Activated T-cell treated with anti-CD3 and anti-CD28 coated beads, Interleukin-2, amount 50 U/mL, for 1 hour (primary cell): ENCODE measurements at regions not wholly inside any gene's neighbourhood (a gene's known extent, or its start where the extent isn't known, plus 50 kb on each side); places are given as distances from the start of the nearest gene placed in this dataset.
"Not testable (repeated sequence)": the region's sequence is repeated elsewhere in the genome, so short reads cannot be mapped to it uniquely, and the experiment has no call there.

ENCODE experiments used
- DNase-seq: peaks from one replicate; pipeline ENCODE4 v3.0.0-alpha.2; 2020

DNA sequence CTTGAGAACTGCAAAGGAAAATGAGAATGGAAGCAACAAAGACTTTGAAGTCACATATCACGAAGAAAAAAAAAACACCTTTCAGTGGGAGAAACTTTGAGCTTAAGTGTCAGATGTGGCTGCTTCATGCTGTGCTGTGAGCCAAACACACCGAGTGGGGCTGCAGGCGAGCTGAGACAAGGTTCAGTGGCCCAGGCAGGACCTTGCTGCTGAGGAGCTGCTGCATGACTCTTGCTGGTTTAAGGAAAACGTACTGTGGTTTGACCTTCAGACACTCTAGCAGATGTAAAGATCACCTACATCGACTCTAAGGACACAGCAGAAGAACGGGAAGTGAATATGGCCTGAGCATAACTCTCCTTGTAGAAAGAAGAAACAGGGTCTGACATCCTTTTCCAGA, 118.1 kb upstream of the OR4E1 start:
- no peak for DNase-seq

DNA sequence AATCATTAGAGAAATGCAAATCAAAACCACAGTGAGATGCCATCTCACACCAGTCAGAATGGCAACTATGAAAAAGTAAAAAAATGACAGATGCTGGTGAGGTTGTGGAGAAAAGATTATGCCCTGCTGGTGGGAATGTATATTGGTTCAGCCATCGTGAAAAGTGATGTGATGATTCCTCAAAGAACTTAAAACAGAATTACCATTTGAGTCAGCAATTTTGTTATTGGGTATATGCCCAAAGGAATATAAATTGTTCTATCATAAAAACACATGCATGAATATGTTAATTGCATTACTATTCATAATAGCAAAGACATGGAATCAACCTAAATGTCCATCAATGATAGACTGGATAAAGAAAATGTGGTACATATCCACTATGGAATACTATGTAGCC, 115.1 kb upstream of the OR4E1 start:
- not testable (repeated sequence) for DNase-seq

DNA sequence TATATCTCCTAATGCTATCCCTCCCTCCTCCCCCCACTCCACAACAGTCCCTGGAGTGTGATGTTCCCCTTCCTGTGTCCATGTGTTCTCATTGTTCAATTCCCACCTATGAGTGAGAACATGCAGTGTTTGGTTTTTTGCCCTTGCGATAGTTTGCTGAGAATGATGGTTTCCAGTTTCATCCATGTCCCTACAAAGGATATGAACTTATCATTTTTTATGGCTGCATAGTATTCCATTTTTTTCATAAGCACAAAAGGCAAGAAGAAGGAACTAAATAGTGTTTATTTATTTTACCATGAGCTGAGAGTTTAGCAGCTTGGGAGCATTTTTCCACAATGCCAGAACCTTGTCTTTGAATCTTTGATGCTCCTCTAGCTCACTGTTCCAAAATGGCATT, 113.6 kb upstream of the OR4E1 start:
- not testable (repeated sequence) for DNase-seq

DNA sequence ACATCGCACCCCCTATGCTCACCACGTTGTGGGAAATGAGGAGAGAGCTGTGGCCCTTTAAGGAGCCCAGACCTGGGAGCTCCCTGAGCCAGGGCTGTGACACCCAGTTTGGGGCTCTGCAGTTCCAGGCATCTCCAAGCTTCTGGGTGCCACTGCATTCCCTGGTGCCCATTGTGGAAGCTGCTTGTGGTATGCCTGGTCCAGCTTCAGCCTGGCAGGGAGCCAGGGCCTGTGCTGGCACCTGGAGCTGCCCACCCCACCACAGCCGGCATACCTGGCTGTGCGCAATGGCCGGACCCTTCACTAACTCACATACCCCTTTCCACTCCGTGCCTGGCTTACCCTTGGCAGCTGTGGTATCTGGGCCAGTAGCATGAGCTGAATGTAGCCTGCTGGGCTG, 107.9 kb upstream of the OR4E1 start:
- DNase-seq: no peak

DNA sequence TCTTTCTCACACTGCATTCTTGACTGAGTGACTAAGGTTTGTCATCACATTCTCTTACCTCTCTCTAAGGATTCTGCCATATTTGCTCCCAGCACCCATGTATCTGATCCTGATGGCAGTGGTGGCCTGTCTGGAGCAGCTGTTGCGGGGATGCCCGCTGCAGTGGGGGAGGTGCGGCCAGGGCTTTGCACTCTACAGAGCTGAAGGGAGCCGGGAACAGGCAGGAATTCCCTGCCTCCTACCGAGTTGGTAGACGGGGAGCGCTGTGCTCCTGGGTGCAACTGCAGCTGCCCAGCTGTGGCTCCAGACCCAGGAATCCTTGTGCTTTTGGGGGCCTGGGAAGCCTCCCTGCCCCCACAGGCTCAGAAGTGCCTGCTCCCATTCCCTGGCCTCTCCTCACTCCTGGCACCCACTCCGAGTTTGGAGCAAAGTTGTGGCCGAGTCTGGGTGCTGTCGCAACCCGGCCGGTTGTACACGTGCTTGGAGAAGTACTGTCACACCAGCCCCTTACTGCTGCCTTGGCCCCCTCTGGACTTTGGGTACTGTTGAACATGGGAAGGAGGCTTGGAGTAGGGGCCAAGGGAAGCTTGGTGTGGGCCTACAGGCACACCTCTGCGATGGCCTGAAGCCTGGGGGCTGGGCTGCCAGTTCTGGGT, 106.9 kb upstream of the OR4E1 start:
- DNase-seq: no peak

DNA sequence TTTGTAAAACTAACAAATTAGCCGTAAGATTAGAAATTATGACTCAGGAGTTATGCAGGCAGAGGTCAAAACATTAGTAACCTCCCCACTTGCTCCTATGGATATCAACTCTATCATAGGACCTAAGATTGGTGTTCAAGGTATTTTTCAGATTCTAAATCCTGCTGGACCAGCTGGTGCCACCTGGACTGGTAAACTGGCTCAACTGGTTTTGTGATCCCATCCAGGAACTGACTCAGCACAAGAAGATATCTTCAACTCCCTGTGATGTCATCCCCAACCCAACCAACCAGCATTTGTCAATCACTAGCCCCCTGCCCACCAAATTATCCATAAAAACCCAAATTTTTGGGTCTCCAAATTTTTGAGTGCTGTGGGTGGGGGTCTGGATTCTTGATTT, 98.1 kb upstream of the OR4E1 start:
- DNase-seq: no peak

DNA sequence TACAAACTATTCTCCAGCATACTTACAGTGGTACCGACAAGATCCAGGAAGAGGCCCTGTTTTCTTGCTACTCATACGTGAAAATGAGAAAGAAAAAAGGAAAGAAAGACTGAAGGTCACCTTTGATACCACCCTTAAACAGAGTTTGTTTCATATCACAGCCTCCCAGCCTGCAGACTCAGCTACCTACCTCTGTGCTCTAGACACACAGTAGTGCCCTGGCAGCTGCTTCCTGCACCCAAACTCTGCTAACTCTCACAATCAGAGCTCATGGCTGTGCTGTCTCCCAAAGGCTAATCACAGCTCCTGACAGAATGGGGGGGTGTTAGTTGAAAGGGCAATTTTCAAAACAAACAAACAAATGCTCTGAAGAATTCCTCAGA, 95.2 kb upstream of the OR4E1 start:
- DNase-seq: no peak

DNA sequence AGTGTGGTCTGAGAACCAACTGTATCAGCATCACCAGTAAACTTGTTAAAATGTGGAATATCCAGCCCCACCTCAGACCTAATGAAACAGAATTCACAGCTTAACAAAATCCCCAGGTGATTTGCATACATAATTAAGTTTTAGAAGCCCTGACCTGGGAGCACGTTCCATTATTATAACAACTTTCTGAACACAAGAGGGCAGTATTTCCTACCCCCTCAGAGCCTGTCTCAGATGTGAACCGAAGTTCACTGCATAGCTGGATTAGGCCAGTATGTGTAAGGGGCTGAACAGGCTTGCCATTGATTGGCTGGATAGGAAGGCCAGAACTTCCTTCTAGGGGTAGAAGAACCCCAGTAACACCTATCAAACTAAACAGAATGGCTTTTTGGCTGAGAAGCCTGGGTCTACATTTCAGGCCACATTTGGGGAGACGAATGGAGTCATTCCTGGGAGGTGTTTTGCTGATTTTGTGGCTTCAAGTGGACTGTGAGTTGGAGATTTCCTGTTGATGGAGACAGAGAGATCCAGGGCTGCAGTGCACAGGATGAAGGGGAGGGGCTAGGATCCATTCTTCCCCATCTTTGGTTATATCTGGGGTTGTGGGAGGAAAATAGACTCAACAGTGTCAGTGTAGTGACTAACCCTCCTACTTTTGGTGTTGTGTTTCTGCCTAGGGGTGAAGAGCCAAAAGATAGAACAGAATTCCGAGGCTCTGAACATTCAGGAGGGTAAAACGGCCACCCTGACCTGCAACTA, 94.7 kb upstream of the OR4E1 start:
- DNase-seq: no peak

DNA sequence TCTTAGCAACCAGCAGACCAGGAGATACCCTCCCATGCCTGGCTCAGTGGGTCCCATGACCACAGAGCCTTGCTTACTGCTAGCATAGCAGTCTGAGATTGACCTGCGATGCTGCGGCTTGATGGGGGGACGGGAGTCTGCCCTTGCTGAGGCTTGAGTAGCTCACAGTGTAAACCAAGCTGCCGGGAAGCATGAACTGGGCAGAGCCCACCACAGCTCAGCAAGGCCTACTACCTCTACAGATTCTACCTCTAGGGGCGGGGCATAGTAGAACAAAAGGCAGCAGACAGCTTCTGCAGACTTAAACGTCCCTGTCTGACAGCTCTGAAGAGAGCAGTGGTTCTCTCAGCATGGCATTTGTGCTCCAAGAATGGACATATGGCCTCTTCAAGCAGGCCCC, 86.7 kb upstream of the OR4E1 start:
- not testable (repeated sequence) for DNase-seq

DNA sequence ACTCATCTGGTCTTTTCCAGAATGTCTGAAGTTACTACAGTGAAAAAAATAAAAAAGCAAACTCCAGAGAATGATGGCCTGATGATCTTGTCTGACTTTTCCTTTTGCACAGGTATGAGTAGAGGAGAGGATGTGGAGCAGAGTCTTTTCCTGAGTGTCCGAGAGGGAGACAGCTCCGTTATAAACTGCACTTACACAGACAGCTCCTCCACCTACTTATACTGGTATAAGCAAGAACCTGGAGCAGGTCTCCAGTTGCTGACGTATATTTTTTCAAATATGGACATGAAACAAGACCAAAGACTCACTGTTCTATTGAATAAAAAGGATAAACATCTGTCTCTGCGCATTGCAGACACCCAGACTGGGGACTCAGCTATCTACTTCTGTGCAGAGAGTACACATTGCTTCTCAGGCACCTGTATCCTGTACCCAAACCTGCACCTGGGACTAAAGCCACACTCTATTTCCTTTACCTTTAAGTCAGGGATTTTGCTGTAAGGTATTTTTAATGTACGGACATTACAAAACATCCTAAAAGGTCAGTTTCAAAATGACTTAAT, 75.8 kb upstream of the OR4E1 start:
- no peak for DNase-seq

DNA sequence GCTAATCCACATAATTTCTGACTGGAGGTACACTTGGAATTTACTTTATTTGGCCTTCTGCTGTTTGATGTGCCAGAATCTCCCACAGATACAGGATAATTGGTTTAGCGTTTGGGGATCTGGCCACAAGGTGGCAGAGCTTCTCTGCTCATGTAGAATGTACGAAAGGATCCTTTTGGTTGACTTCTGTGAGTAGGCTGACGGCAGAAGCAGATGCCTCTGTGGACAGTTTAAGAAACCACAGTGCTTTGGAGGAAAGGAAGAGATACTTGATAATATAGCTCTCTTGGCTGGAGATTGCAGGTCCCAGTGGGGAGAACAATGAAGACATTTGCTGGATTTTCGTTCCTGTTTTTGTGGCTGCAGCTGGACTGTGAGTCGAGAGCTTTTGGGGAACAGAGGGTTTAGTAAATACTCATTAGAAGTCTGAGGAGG, 75.3 kb upstream of the OR4E1 start:
- peak; percentile 52 for DNase-seq

DNA sequence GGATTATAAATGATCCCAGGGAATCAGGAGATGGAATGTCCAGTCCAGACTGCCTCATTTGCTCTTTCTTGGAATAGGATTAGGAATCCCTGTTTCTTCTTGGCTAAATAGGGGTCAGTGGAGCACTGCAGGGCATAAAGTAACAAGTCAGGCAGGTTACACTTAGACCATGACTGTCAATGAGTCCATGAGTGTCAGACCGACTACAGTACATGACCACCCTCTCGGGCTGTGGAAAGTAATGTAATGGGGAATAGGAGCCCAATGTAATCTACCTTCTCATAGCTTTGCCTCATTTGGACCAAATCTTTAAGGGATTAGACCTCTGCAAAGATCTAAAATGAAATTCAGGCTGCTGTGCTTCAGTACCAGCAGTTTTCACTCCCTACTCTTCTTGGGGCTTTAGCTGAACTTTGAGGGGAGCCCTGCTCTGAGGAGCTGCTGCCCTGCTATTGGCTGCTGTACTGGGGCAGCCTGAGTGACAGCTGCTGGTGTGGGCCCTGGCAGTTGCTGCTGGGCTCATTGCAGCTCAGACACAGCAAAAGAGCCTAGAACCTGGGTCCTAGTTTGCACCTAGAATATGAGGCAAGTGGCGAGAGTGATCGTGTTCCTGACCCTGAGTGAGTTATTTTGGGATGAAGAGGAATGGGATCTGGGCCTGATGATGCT, 62.2 kb upstream of the OR4E1 start:
- DNase-seq: no peak

DNA sequence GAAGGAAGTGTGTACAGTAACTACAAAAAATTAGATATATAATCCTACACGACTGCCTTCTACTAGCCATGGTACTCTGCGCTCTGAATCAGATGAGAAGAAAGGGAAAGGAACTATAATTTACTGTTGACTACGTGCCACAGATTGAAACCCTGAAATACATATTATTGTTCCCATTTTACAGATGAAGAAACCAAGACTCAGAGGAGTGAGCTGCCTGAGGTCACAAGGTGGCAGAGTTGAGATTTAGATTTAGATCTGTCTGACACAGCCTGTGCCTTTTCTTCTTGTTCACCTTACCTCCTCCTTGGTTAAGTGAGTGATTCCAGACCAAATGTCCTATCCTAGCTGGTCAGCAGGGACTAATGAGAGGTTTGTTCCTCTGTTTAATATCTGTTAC, 61.6 kb upstream of the OR4E1 start:
- no peak for DNase-seq

DNA sequence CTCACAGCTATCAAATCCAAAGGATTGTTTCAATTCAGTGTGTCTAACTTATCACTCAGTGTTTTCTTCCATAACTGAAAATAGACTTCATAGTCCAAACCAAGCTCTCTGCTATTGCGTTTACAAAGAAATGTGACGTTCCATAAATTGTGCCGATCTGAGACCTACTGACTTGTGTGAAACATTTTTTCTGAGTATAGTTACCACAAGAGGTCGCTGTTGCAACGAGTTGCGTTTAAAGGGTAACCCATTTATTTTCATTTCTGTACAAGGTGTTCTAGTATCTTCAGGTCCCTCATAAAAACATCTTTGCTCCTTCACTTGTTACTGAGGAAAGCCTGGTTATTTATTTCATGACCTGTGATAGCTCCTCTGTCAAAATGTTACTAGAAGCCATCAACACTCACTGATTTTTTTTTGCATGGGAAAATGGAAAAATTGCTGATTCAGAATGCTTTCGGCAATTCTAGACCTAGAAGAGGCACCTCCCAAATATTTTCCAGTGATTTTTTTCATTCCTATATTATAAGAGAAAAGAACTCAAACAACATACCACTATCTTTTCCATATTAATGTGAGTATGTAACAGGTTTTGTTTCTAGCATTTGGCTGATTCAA, 60.9 kb upstream of the OR4E1 start:
- DNase-seq: no peak

DNA sequence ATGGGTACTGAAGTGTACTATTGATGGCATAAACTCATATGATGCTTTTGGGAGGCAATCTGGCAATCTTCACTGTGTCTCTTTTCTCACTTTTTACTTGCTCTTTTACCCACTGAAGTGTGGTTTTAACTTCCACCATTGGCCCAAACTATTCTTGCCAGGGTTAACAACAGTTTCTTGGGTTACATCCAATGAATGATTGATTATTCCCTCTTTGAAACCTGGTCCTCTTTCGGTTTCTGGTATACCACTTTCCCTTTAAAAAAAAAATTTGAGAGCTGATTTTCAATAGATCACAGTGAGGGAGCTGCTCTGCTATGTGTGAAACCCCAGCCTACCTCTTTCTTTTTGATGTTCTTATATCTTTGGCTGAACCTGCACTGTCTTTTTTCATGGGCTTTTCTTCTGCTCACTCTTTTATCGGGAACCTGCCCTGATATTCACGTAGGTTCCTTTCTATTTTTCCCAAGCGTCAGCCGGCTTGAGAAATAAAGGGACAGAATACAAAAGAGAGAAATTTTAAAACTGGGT, 56.1 kb upstream of the OR4E1 start:
- DNase-seq: no peak

DNA sequence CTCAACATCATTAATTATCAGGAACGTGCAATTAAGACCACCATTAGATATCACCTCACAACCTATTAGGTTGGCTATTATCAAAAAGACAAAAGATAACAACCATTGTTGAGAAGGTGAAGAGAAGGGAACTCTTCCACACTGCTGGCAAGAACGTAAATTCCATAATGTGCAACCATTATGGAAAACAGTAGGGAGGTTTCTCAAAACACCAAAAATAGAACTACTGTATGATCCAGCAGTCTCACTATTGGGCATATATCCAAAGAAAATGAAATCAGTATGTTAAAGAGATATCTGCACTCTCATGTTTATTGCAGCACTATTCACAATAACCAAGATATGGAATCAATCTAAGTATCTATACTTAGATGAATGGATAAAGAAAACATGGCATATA, 51.6 kb upstream of the OR4E1 start:
- no peak for DNase-seq

DNA sequence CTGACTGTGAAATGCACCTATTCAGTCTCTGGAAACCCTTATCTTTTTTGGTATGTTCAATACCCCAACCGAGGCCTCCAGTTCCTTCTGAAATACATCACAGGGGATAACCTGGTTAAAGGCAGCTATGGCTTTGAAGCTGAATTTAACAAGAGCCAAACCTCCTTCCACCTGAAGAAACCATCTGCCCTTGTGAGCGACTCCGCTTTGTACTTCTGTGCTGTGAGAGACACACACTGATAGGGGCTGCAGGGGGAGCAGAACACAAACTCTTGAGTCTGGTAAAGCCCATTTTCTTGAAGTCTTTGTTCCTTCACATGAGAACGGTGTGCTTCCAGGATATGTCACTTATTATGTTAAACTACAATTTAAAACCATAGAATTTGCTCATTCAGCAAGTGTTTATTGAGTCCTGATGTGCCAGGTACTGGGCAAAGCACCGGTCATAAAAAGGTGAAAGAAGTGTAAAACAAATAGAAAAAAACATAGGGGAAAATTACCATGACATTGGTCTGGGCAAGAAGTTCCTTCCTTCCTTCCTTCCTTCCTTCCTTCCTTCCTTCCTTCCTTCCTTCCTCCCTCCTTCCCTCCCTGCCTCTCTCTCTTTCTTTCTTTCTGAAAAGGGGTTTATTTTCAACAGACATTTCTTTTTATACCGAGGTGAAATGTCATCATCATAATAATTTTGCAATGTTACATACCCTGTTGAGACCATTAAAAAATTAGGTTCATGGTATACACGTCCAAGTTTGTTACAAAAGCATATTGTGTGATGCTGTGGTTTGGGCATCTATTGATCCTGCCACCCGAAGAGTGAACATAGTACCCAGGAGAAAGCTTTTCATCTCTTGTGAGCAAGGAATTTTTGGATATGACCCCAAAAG, 50.7 kb upstream of the OR4E1 start:
- no peak for DNase-seq

DNA sequence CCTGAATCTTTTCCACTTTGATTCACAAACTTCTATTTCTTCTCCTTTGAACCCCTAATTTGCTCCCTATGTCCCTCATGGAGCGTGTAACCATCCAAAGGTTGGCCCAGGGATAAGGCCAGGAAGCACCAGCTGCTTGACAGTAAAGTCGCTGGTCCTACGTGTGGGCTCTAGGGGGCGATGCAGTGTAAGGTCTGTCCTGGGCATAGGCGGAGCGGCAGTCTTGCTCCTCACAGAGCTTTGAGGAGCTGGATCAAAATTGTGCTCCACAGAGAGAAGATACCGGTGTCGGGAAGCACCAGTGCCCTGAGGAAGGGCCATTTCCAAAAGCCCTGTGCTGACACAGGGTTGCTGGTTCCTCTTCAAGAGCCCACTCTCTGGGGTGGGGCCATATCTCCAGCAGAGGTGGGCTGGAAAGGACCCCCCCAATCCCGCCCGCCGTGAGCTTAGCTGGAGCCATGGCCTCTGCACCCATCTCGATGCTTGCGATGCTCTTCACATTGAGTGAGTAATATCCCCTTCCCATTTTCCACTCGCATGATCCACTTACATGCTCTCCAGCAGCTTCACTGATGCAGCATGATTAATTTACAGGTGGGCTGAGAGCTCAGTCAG, 49.9 kb upstream of the OR4E1 start:
- DNase-seq: peak; percentile 26
